ENCODE measurements at regions not wholly inside any gene's neighbourhood (a gene's known extent, or its start where the extent isn't known, plus 50 kb on each side); places are given as distances from the start of the nearest gene placed in this dataset.

DNA sequence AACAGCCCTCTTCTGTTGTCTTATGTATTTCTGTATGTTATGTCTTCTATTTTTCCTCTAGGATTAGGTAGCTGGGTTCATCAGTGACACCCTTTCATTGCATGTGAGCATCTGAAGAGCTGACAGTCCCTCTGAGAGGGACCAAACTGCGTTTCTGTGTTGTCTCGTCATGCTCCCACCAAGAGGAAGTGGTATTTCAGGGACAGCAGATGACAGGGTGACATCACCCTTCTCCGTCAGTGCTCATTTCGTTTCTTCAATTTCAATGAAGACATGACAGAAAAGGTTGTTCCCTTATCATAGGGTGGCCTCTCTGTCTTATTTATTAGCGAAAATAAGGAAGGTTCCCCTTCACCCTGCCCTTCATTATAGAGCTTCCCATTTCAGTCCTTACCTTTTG, 225.9 kb upstream of the NR4A3 start:
- no peaks in the 10 kb centered on the region for H3K9me3 ChIP-seq (ENCODE audit: control insufficient read depth in 4 of 4, insufficient read depth in 3 of 4, low read length in 3 of 4)
- H3K4me1 ChIP-seq (ENCODE audit: control insufficient read depth in 5 of 5, insufficient read depth in 5 of 5, low read length in 5 of 5) = peaks cover 0 to 3% (median 0%) of the 10 kb centered on the region in 5 donors
- TF ChIP-seq, protein P1, sequence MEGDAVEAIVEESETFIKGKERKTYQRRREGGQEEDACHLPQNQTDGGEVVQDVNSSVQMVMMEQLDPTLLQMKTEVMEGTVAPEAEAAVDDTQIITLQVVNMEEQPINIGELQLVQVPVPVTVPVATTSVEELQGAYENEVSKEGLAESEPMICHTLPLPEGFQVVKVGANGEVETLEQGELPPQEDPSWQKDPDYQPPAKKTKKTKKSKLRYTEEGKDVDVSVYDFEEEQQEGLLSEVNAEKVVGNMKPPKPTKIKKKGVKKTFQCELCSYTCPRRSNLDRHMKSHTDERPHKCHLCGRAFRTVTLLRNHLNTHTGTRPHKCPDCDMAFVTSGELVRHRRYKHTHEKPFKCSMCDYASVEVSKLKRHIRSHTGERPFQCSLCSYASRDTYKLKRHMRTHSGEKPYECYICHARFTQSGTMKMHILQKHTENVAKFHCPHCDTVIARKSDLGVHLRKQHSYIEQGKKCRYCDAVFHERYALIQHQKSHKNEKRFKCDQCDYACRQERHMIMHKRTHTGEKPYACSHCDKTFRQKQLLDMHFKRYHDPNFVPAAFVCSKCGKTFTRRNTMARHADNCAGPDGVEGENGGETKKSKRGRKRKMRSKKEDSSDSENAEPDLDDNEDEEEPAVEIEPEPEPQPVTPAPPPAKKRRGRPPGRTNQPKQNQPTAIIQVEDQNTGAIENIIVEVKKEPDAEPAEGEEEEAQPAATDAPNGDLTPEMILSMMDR (IDR thresholded peaks at IDR 0.05; ENCODE audit: control extremely low read depth, extremely low read depth) = no peak
- no peaks in the 10 kb centered on the region for H3K36me3 ChIP-seq (ENCODE audit: control insufficient read depth in 4 of 4, insufficient read depth in 4 of 4, low read length in 4 of 4)
- H3K9ac ChIP-seq (ENCODE audit: insufficient read depth in 1 of 2, low read length in 2 of 2) = no peak overlapping the region
- peak in 1 of 3 donors; percentile 11 for DNase-seq
- H3K27me3 ChIP-seq (ENCODE audit: control insufficient read depth in 3 of 3, insufficient read depth in 3 of 3, low read length in 2 of 3) = no peaks in the 10 kb centered on the region
- 29 to 51% methylated on average over 5 of the region's 5 CpGs for WGBS, 2 donors
- H3K27ac ChIP-seq (ENCODE audit: low read depth in 1 of 2, low read length in 1 of 2) = no peak overlapping the region
- ATAC-seq (ENCODE audit: insufficient read depth, low FRiP score) = no peak
- no peak overlapping the region for H3K4me3 ChIP-seq

GRCh38 chr9:99601571-99602111, 220.0 kb upstream of the NR4A3 start:
- Histone ChIP-seq H3K36me3 (ENCODE audit: control insufficient read depth in 4 of 4, insufficient read depth in 4 of 4, low read length in 4 of 4) (no peaks in the 10 kb centered on the region), H3K9me3 (ENCODE audit: control insufficient read depth in 4 of 4, insufficient read depth in 3 of 4, low read length in 3 of 4) (no peaks in the 10 kb centered on the region), H3K4me3 (no peak overlapping the region), H3K4me1 (ENCODE audit: control insufficient read depth in 5 of 5, insufficient read depth in 5 of 5, low read length in 5 of 5) (peaks cover 0 to 2% (median 0%) of the 10 kb centered on the region in 5 donors), H3K27me3 (ENCODE audit: control insufficient read depth in 3 of 3, insufficient read depth in 3 of 3, low read length in 2 of 3) (no peaks in the 10 kb centered on the region), H3K27ac (ENCODE audit: low read depth in 1 of 2, low read length in 1 of 2) (no peak overlapping the region), H3K9ac (ENCODE audit: insufficient read depth in 1 of 2, low read length in 2 of 2) (no peak overlapping the region)
- TF ChIP-seq, protein P1 (IDR thresholded peaks at IDR 0.05; ENCODE audit: control extremely low read depth, extremely low read depth) = no peak
- WGBS, 2 donors = 26 to 32% methylated on average over 6 of the region's 6 CpGs
- ATAC-seq (ENCODE audit: insufficient read depth, low FRiP score) = no peak
- peak in 2 of 3 donors; percentile 34 to 63 for DNase-seq

- Histone ChIP-seq H3K4me3 (no peak overlapping the region), H3K36me3 (ENCODE audit: control insufficient read depth in 4 of 4, insufficient read depth in 4 of 4, low read length in 4 of 4) (no peaks in the 10 kb centered on the region), H3K27me3 (ENCODE audit: control insufficient read depth in 3 of 3, insufficient read depth in 3 of 3, low read length in 2 of 3) (no peaks in the 10 kb centered on the region), H3K9me3 (ENCODE audit: control insufficient read depth in 4 of 4, insufficient read depth in 3 of 4, low read length in 3 of 4) (no peaks in the 10 kb centered on the region), H3K4me1 (ENCODE audit: control insufficient read depth in 5 of 5, insufficient read depth in 5 of 5, low read length in 5 of 5) (peaks cover 0 to 2% (median 0%) of the 10 kb centered on the region in 5 donors), H3K9ac (ENCODE audit: insufficient read depth in 1 of 2, low read length in 2 of 2) (no peak overlapping the region), H3K27ac (ENCODE audit: low read depth in 1 of 2, low read length in 1 of 2) (no peak overlapping the region)
- TF ChIP-seq, protein P1 (IDR thresholded peaks at IDR 0.05; ENCODE audit: control extremely low read depth, extremely low read depth) = no peak
- DNase-seq (no peak), ATAC-seq (ENCODE audit: insufficient read depth, low FRiP score) (no peak)
Measured at GRCh38 chr9:99602854-99603253, 218.8 kb upstream of the NR4A3 start.
